ENCODE measurements at regions not wholly inside any gene's neighbourhood (a gene's known extent, or its start where the extent isn't known, plus 50 kb on each side); places are given as distances from the start of the nearest gene placed in this dataset.

DNA sequence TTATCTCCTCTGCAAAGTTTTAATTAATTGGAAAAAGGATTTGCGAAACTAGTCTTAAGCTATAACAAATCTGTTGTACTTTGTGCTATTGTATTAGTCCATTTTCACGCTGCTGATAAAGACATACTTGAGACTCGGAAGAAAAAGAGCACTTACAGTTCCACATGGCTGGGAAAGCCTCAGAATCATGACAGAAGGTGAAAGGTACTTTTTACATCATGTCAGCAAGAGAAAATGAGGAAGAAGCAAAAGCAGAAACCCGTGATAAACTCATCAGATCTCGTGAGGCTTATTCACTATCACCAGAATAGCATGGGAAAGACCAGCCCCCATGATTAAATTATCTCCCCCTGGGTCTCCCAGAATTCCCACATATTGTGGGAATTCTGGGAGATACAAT is 118.1 kb upstream of the PRKD1 start:
- no peaks in the 10 kb centered on the region for H3K27me3 ChIP-seq
- no peak for TF ChIP-seq POLR2A (IDR thresholded peaks at IDR 0.05)
- TF ChIP-seq, protein P1, sequence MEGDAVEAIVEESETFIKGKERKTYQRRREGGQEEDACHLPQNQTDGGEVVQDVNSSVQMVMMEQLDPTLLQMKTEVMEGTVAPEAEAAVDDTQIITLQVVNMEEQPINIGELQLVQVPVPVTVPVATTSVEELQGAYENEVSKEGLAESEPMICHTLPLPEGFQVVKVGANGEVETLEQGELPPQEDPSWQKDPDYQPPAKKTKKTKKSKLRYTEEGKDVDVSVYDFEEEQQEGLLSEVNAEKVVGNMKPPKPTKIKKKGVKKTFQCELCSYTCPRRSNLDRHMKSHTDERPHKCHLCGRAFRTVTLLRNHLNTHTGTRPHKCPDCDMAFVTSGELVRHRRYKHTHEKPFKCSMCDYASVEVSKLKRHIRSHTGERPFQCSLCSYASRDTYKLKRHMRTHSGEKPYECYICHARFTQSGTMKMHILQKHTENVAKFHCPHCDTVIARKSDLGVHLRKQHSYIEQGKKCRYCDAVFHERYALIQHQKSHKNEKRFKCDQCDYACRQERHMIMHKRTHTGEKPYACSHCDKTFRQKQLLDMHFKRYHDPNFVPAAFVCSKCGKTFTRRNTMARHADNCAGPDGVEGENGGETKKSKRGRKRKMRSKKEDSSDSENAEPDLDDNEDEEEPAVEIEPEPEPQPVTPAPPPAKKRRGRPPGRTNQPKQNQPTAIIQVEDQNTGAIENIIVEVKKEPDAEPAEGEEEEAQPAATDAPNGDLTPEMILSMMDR (IDR thresholded peaks at IDR 0.05) = no peak
- no peak overlapping the region for H3K4me3 ChIP-seq
- intact Hi-C loops (cut with DNase I) = no loop called here
- no peaks in the 10 kb centered on the region for H3K4me1 ChIP-seq
- H3K27ac ChIP-seq = no peak overlapping the region
- H3K36me3 ChIP-seq = no peaks in the 10 kb centered on the region
- WGBS, 2 donors = 66 to 72% methylated on average over 5 of the region's 5 CpGs
- no peaks in the 10 kb centered on the region for H3K9me3 ChIP-seq
- no peak for DNase-seq

DNA sequence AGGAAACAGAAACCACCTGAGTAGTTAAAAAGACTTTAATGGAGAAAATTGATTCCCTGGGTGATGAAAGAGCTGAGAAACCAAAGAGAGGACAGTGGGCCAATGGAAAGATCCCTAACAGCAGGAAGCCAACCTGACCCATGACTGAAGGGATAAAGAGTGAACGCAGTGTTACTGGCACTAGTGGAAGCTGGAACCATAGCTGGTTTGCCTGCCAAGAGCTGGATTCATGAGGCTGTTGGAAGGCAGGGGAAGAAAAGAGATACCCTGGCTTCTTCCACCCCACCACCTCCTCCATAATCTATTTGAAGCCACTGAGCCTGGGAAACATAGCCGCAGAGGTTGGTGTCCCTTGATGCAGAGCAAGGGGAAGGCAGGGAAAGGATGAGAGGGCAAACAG is 125.5 kb upstream of the PRKD1 start:
- no peaks in the 10 kb centered on the region for H3K27me3 ChIP-seq
- H3K9me3 ChIP-seq = no peaks in the 10 kb centered on the region
- no peak overlapping the region for H3K4me3 ChIP-seq
- H3K36me3 ChIP-seq = no peaks in the 10 kb centered on the region
- no peaks in the 10 kb centered on the region for H3K4me1 ChIP-seq
- no peak for TF ChIP-seq POLR2A (IDR thresholded peaks at IDR 0.05)
- TF ChIP-seq, protein P1 (IDR thresholded peaks at IDR 0.05) = no peak
- WGBS, 2 donors = 78 to 79% methylated on average over 2 of the region's 2 CpGs
- intact Hi-C loops (cut with DNase I) = no loop called here
- no peak for DNase-seq
- H3K27ac ChIP-seq = no peak overlapping the region

DNA sequence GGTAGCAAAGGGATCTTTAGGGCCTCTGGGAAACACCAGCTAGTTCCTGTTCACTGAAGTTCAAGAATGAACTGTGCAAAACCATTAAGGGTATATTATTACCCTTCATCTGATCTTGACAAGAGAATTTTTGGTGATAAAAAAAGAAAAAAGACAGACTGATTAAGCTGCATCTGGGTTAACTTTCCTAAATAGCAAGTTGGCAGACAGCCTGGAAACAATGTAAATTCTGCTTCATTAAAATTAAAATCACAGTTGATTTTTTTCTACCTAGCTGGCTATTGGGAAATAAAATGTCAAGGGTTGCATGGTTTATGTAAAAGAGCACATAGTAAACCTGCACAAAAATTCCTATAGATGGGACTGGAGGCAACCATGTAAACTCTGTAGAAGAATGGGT is 126.6 kb upstream of the PRKD1 start:
- no peak for DNase-seq
- Histone ChIP-seq H3K4me3 (no peak overlapping the region), H3K36me3 (no peaks in the 10 kb centered on the region), H3K27me3 (no peaks in the 10 kb centered on the region), H3K4me1 (no peaks in the 10 kb centered on the region), H3K27ac (no peak overlapping the region), H3K9me3 (no peaks in the 10 kb centered on the region)
- intact Hi-C loops (cut with DNase I) = no loop called here
- TF ChIP-seq POLR2A (IDR thresholded peaks at IDR 0.05) = no peak
- TF ChIP-seq, protein P1 (IDR thresholded peaks at IDR 0.05) = no peak

DNA sequence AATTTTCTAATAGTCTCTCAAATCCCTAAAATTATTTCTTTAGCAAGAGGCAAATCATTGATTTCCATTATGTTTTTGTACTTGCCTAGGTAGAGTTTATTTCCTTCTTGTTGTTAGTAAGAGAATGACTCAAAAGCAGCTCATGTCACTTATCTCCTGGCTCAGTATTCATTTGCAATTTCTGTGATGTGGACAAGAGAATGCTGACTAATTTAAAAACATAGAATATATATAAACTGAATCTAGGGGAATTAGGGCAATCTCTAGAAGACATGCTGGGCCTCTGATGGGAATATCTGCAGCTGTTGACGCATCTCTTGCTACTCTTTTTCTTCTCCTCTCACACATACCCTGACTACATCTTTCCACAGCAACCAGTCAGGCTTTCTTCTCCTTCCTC is 130.8 kb upstream of the PRKD1 start:
- Histone ChIP-seq H3K4me3 (no peak overlapping the region), H3K4me1 (no peaks in the 10 kb centered on the region), H3K36me3 (no peaks in the 10 kb centered on the region), H3K9me3 (no peaks in the 10 kb centered on the region), H3K27me3 (no peaks in the 10 kb centered on the region), H3K27ac (no peak overlapping the region)
- intact Hi-C loops (cut with DNase I) = no loop called here
- no peak for DNase-seq
- TF ChIP-seq, protein P1 (IDR thresholded peaks at IDR 0.05) = no peak
- TF ChIP-seq POLR2A (IDR thresholded peaks at IDR 0.05) = no peak
- WGBS, 2 donors = 80 to 91% methylated on average over 1 of the region's 1 CpG

DNA sequence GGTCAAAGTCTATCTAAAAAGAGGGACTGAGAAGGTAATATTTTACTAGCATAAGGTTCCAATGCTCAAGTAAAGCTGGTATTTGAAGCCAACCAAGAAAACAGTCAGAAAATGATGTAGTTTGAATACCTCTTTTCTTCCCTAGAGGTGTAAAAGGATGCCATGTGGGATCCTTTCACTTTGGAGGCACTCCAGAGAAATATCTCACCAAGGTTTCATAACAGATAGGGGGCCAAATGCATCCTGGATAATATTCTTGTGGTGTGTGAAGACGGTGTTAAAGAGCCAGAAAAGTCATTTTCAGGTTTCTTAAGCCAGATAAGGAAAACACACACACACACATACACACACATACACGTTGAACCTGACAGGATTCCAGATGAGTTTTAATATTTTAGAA is 136.1 kb upstream of the PRKD1 start:
- Histone ChIP-seq H3K27me3 (no peaks in the 10 kb centered on the region), H3K9me3 (no peaks in the 10 kb centered on the region), H3K4me3 (no peak overlapping the region), H3K36me3 (no peaks in the 10 kb centered on the region), H3K27ac (no peak overlapping the region), H3K4me1 (no peaks in the 10 kb centered on the region)
- TF ChIP-seq, protein P1 (IDR thresholded peaks at IDR 0.05) = no peak
- no peak for TF ChIP-seq POLR2A (IDR thresholded peaks at IDR 0.05)
- DNase-seq = no peak
- WGBS, 2 donors = 22 to 51% methylated on average over 2 of the region's 2 CpGs
- intact Hi-C loops (cut with DNase I) = no loop called here

All from esophagus squamous epithelium (tissue), 5 donors.